ENCODE measurements at regions not wholly inside any gene's neighbourhood (a gene's known extent, or its start where the extent isn't known, plus 50 kb on each side); places are given as distances from the start of the nearest gene placed in this dataset.

DNA sequence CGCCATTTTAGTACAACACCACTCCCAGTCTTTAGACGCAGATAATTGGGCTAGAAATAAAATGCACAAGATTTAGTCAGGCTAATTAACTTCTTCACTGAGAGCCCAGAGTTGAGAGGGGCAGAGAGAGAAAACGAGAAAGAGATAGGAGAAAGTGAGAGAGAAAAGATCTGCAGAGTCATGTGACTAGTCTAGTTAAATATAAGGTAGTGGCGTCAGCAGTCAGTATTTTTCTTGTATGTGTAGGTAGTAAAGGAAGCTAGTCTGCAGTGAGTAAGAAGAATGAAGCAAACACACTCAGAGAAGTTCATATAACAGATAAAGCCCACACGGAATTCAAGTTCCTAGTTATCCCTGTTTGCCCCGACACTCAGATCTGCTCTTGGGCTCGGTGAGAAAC lies 392.6 kb upstream of the ERCC4 start:
- H3K27ac ChIP-seq (ENCODE audit: extremely low read length, insufficient read depth, low read length) = no peak overlapping the region
- no peak for ATAC-seq
- no peaks in the 10 kb centered on the region for H4K20me1 ChIP-seq (ENCODE audit: insufficient read depth, low read length)
- no peaks in the 10 kb centered on the region for H3K4me1 ChIP-seq (ENCODE audit: insufficient read depth, low read length)
- no peak overlapping the region for H3K4me2 ChIP-seq (ENCODE audit: low read depth, low read length)
- in situ Hi-C loops (cut with HindIII; ENCODE audit: extremely low pct_ligation_motif_present, low pct_unique_long_range_greater_than_20kb) = no loop called here
- H3K9ac ChIP-seq (ENCODE audit: insufficient read depth, low read depth, low read length) = no peak overlapping the region
- POLR2A ChIA-PET = no interaction called here
- DNase-seq (ENCODE audit: low spot score) = no peak
- H2AFZ ChIP-seq (ENCODE audit: low read length) = no peak overlapping the region
- CTCF ChIA-PET (ENCODE audit: low intra/inter-chr PET ratio, low total read pairs) = no interaction called here
- H3K9me3 ChIP-seq (ENCODE audit: low read length) = no peaks in the 10 kb centered on the region
- no peaks in the 10 kb centered on the region; a peak in 1 of 5 replicates for H3K27me3 ChIP-seq (ENCODE audit: control insufficient read depth in 1 of 2, insufficient read depth in 2 of 2, low read length in 2 of 2)
- H3K79me2 ChIP-seq (ENCODE audit: insufficient read depth, low read length) = no peaks in the 10 kb centered on the region
- no peak overlapping the region for H3K4me3 ChIP-seq (replicated peaks in 1 of 3; ENCODE audit: insufficient read depth in 1 of 3, low read depth in 2 of 3, low read length in 3 of 3)
- intact Hi-C loops (cut with micrococcal nuclease; ENCODE audit: unreplicated experiment) = no loop called here
- WGBS (ENCODE audit: low lambda C conversion rate) = 42% methylated on average over 7 of the region's 7 CpGs
- no peaks in the 10 kb centered on the region for H3K36me3 ChIP-seq (replicated peaks in 1 of 2; ENCODE audit: control insufficient read depth in 1 of 2, insufficient read depth in 2 of 2, low read length in 2 of 2)
- FAIRE-seq = no peak
- no TSS peak for BruUV-seq (replicated peaks)
- TF ChIP-seq ZNF225 (CRISPR knock-in tag; IDR thresholded peaks at IDR 0.05) (no peak), PRDM10 (CRISPR knock-in tag; IDR thresholded peaks at IDR 0.05; ENCODE audit: low read depth) (no peak), ZBTB4 (CRISPR knock-in tag; IDR thresholded peaks at IDR 0.05; ENCODE audit: borderline replicate concordance) (no peak), EED (CRISPR knock-in tag; IDR thresholded peaks at IDR 0.05) (no peak), ATF5 (CRISPR knock-in tag; IDR thresholded peaks at IDR 0.05; ENCODE audit: low read depth) (no peak), MTA3 (CRISPR knock-in tag; IDR thresholded peaks at IDR 0.05) (no peak), ZFP62 (CRISPR knock-in tag; IDR thresholded peaks at IDR 0.05) (no peak), TBP (CRISPR knock-in tag; IDR thresholded peaks at IDR 0.05) (no peak), CBX2 (IDR thresholded peaks at IDR 0.05; ENCODE audit: low read depth, low read length) (no peak), CBX2 (CRISPR knock-in tag; IDR thresholded peaks at IDR 0.05; ENCODE audit: low read depth) (no peak), ZNF749 (CRISPR knock-in tag; IDR thresholded peaks at IDR 0.05; ENCODE audit: borderline replicate concordance) (no peak), IRX3 (CRISPR knock-in tag; IDR thresholded peaks at IDR 0.05; ENCODE audit: borderline replicate concordance, low read depth) (no peak), ZNF564 (CRISPR knock-in tag; IDR thresholded peaks at IDR 0.05) (no peak), NFKBIZ (CRISPR knock-in tag; IDR thresholded peaks at IDR 0.05) (no peak), ZNF598 (CRISPR knock-in tag; IDR thresholded peaks at IDR 0.05; ENCODE audit: borderline replicate concordance) (no peak), NCOA5 (CRISPR knock-in tag; IDR thresholded peaks at IDR 0.05) (no peak), HMGA1 (CRISPR knock-in tag; conservative IDR thresholded peaks at IDR 0.05) (no peak), ZNF317 (CRISPR knock-in tag; IDR thresholded peaks at IDR 0.05) (no peak)
